GM12878 (cell line): ENCODE measurements at regions not wholly inside any gene's neighbourhood (a gene's known extent, or its start where the extent isn't known, plus 50 kb on each side); places are given as distances from the start of the nearest gene placed in this dataset.
A peak's percentile ranks its signal among the peaks of the same experiment; 100 is the strongest.

ENCODE experiments used
- ATAC-seq: fragments of 200-7000 bp; cut with Tn5 transposase; 3 replicates; pipeline ENCODE4 v1.9.1; 2020; ENCODE audit warnings: mild to moderate bottlenecking, moderate library complexity
- BruUV-seq: library from RNA; stranded (reverse); fragments of 400-500 nt; replicated peaks from 2 replicates; lab custom pipeline; 2021; lab: Mats Ljungman, UMichigan
- CTCF ChIA-PET: fragments of 300-600 bp; sonication (Branson Sonifier 250); formaldehyde crosslinking; extraction: SDS; loops from one replicate; lab custom pipeline; 2021; ENCODE audit warnings: inconsistent platforms; lab: Yijun Ruan, JAX
- POLR2A ChIA-PET: fragments of 350-600 bp; formaldehyde crosslinking; extraction: SDS; loops from one replicate; lab custom pipeline; 2021; ENCODE audit warnings: inconsistent platforms; lab: Charles Lee
- RAD21 ChIA-PET: fragments of 300-600 bp; sonication (Branson Sonifier 250); formaldehyde crosslinking; loops from one replicate; lab custom pipeline; 2023; ENCODE audit warnings: antibody characterized with exemption; ENCODE audit not compliant: unreplicated experiment; lab: Charles Lee
- SMC1A ChIA-PET: fragments of 300-600 bp; sonication (Branson Sonifier 250); formaldehyde crosslinking; loops from one replicate; lab custom pipeline; 2023; ENCODE audit not compliant: unreplicated experiment, uncharacterized antibody; lab: Charles Lee
- DNase-seq: peaks from one replicate; pipeline ENCODE4 v3.0.0-alpha.2; 2011; ENCODE audit warnings: low read depth, low spot score
- FAIRE-seq: peaks from 3 replicates; lab custom pipeline; 2011; peaks lifted over from hg19 to GRCh38; lab: Jason Lieb, UNC
- H2AFZ ChIP-seq: 2 replicates; pipeline ENCODE4 v1.6.0; 2011; ENCODE audit warnings: low read depth, low read length, control low read depth; ENCODE audit not compliant: control insufficient read depth
- H3K27ac ChIP-seq: 2 replicates; pipeline ENCODE4 v1.5.1; 2011; ENCODE audit warnings: control low read depth; ENCODE audit not compliant: control insufficient read depth, insufficient read depth
- H3K27me3 ChIP-seq, 2 experiments: replicated peaks in 1 of 2; 2 replicates each; pipeline versions ENCODE4 v1.6.0 to v1.6.1; 2011; ENCODE audit warnings: low read length in 1 of 2; ENCODE audit not compliant: control insufficient read depth in 2 of 2, insufficient read depth in 2 of 2
- H3K36me3 ChIP-seq, 2 experiments: 2 replicates each; pipeline ENCODE4 v1.5.1; 2011; ENCODE audit warnings: low read length in 1 of 2; ENCODE audit not compliant: control insufficient read depth in 2 of 2, insufficient read depth in 2 of 2
- H3K4me1 ChIP-seq: 2 replicates; pipeline ENCODE4 v1.6.1; 2011; ENCODE audit warnings: mild to moderate bottlenecking, low read length, moderate library complexity, mixed read lengths; ENCODE audit not compliant: control insufficient read depth, insufficient read depth
- H3K4me2 ChIP-seq: 2 replicates; pipeline ENCODE4 v1.6.0; 2011; ENCODE audit warnings: control low read depth; ENCODE audit not compliant: control insufficient read depth, insufficient read depth
- H3K4me3 ChIP-seq: fragments of 200-600 bp; sonication (generic); 2 replicates; pipeline ENCODE4 v1.5.1; 2016
- H3K79me2 ChIP-seq: 2 replicates; pipeline ENCODE4 v1.6.0; 2011; ENCODE audit warnings: low read length; ENCODE audit not compliant: control insufficient read depth, insufficient read depth
- H3K9ac ChIP-seq: 2 replicates; pipeline ENCODE4 v1.8.0; 2011; ENCODE audit warnings: low read length, control low read depth, mixed read lengths; ENCODE audit not compliant: control insufficient read depth, insufficient read depth
- H3K9me3 ChIP-seq: replicated peaks from 3 replicates; pipeline ENCODE4 v1.5.1; 2011; ENCODE audit warnings: mild to moderate bottlenecking, low read length; ENCODE audit not compliant: control insufficient read depth, insufficient read depth
- H4K20me1 ChIP-seq: 2 replicates; pipeline ENCODE4 v1.6.0; 2011; ENCODE audit not compliant: control insufficient read depth, insufficient read depth
- BHLHE40 ChIP-seq, 2 experiments: fragments of 450-650 bp in 1 of 2; IDR thresholded peaks; 2 replicates each; pipeline ENCODE4 v1.6.1; 2011 to 2017; ENCODE audit warnings: low read depth in 2 of 2, borderline replicate concordance in 1 of 2, improper control_type of control experiment in 1 of 2, low read length in 1 of 2, mild to moderate bottlenecking in 1 of 2
- NBN ChIP-seq: fragments of 450-650 bp; IDR thresholded peaks from 2 replicates; pipeline ENCODE4 v1.6.1; 2016
- NFYB ChIP-seq: IDR thresholded peaks from 2 replicates; pipeline ENCODE4 v1.6.1; 2011; ENCODE audit warnings: low read depth, mild to moderate bottlenecking, low read length, improper control_type of control experiment, moderate library complexity; ENCODE audit not compliant: insufficient read depth
- SP1 ChIP-seq: IDR thresholded peaks from one replicate; pipeline ENCODE4 v1.6.1; 2011; ENCODE audit warnings: low read depth, low read length
- SPI1 ChIP-seq: IDR thresholded peaks from 2 replicates; pipeline ENCODE4 v1.6.1; 2011; ENCODE audit warnings: low read depth, mild to moderate bottlenecking, low read length, moderate library complexity, borderline replicate concordance; ENCODE audit not compliant: insufficient read depth
- TCF3 ChIP-seq: IDR thresholded peaks from 2 replicates; pipeline ENCODE4 v1.6.1; 2012; ENCODE audit warnings: low read depth, mild to moderate bottlenecking, low read length, borderline replicate concordance; ENCODE audit not compliant: insufficient read depth
- ZNF24 ChIP-seq: fragments of 450-650 bp; IDR thresholded peaks from 2 replicates; pipeline ENCODE4 v1.6.1; 2017; ENCODE audit warnings: antibody characterized with exemption, mild to moderate bottlenecking
- WGBS: methylation state at CpG from one replicate; pipeline ENCODE4 v1.1.6; 2016; ENCODE audit warnings: low lambda C conversion rate; ENCODE audit not compliant: insufficient replicate concordance, insufficient coverage; ENCODE audit errors: missing lambda C conversion rate; 5-methylcytosine and 5-hydroxymethylcytosine counted together
- in situ Hi-C: fragments of 300-500 bp; cut with MboI; formaldehyde crosslinking; loops from 9 replicates; pipeline ENCODE4 v1.14.3; 2018; ENCODE audit warnings: mixed read lengths
- intact Hi-C: fragments of 100-400 bp; cut with micrococcal nuclease; formaldehyde crosslinking; loops from one replicate; pipeline ENCODE4 v1.14.2; 2022; ENCODE audit not compliant: unreplicated experiment

DNA sequence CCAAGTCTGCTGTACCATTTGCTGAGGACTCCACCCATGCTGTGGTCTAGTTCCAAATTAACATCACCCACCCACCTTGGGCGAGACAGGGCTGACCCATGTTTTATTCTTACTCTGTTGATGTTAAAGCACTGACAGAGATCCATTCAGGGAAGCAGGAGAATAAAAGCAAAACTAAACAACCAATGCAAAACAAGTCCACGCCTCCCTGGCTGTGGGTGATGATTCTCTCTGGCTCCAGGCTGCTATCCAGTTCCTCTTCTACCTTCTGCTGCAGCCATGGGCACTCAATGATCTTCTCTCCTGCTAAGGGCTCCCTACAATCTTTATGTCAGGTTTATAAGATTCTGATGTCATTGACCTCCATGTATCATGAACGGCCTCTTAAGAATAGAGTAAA, 786.6 kb upstream of the ID2 start:
- H3K4me1 ChIP-seq: peaks cover 3% of the 10 kb centered on the region; the same call in 1 of the 2 replicates
- BruUV-seq: no TSS peak
- no peak overlapping the region for H2AFZ ChIP-seq
- no peak overlapping the region for H3K9ac ChIP-seq
- no peak overlapping the region for H3K27ac ChIP-seq
- in situ Hi-C loops (no loop called here), intact Hi-C loops (loop anchor here (5.0 kb wide), 1 partner anchor 168 kb away; no protein-coding TSS in a partner anchor)
- WGBS: 14% methylated on average over 3 of the region's 3 CpGs
- FAIRE-seq (no peak), DNase-seq (no peak), ATAC-seq (peak; percentile 38; the same call in 1 of the 3 replicates)
- SMC1A ChIA-PET: no interaction called here
- H3K36me3 ChIP-seq: no peaks in the 10 kb centered on the region
- no peaks in the 10 kb centered on the region for H3K27me3 ChIP-seq
- RAD21 ChIA-PET: no interaction called here
- TF ChIP-seq SPI1 (peak; percentile 52; the same call in 1 of the 2 replicates), ZNF24 (no peak), SP1 (no peak), NFYB (no peak), TCF3 (no peak)
- POLR2A ChIA-PET: no interaction called here
- H3K4me3 ChIP-seq: no peak overlapping the region
- H3K79me2 ChIP-seq: no peaks in the 10 kb centered on the region
- no peak overlapping the region for H3K4me2 ChIP-seq
- no peaks in the 10 kb centered on the region; the same call in 2 of the 3 replicates for H3K9me3 ChIP-seq
- H4K20me1 ChIP-seq: no peaks in the 10 kb centered on the region
- CTCF ChIA-PET: no interaction called here

DNA sequence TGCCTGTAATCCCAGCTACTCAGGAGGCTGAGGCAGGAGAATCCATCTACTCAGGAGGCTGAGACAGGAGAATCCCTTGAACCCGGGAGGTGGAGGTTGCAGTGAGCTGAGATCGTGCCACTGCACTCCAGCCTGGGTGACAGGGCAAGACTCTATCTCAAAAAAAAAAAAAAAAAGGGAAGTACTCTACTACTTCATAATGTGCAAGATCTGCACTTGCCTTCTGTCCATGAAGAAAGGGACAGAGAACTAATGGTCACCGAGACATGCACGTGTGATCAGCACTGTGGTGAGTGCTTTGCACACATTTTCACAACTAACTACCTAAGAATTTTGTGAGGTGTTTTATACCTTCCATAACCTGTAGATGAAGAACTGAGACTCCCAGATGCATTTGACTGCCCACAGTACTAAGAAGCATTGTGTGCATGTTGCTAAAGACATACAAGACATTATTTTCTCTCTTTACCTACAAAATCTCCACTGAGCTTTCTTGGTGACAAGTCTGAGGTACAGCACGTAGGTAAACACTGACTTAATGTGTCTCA, 784.8 kb upstream of the ID2 start:
- Histone ChIP-seq H3K4me2 (no peak overlapping the region), H4K20me1 (no peaks in the 10 kb centered on the region), H3K27me3 (no peaks in the 10 kb centered on the region), H3K27ac (no peak overlapping the region), H3K4me1 (peaks cover 3% of the 10 kb centered on the region; the same call in 1 of the 2 replicates), H3K9ac (no peak overlapping the region), H2AFZ (no peak overlapping the region), H3K36me3 (no peaks in the 10 kb centered on the region), H3K4me3 (no peak overlapping the region), H3K9me3 (no peaks in the 10 kb centered on the region; the same call in 2 of the 3 replicates), H3K79me2 (no peaks in the 10 kb centered on the region)
- TF ChIP-seq NBN (no peak), BHLHE40 (IDR thresholded peaks at IDR 0.05; ENCODE audit: borderline replicate concordance in 1 of 2, low read depth in 2 of 2, low read length in 1 of 2) (0 out of 4 replicates have a peak, but pooled peaks of 1 of the 2 experiments have one; percentile 24)
- WGBS: 31% methylated on average over 4 of the region's 5 CpGs
- intact Hi-C loops (loop anchor here (5.0 kb wide), 1 partner anchor 170 kb away; no protein-coding TSS in a partner anchor), in situ Hi-C loops (no loop called here)
- no TSS peak for BruUV-seq
- DNase-seq (no peak), ATAC-seq (peak; percentile 42; the same call in 2 of the 3 replicates), FAIRE-seq (no peak)
- ChIA-PET RAD21 (interaction anchor here (0.6 kb wide), 1 partner anchor 151 kb away, joined by 5 read pairs; no protein-coding TSS in a partner anchor), CTCF (no interaction called here), POLR2A (interaction anchor here (0.6 kb wide), 1 partner anchor 18 kb away, joined by 3 read pairs; no protein-coding TSS in a partner anchor), SMC1A (no interaction called here)
